NCI-H1436 (cell line): ENCODE measurements at regions not wholly inside any gene's neighbourhood (a gene's known extent, or its start where the extent isn't known, plus 50 kb on each side); places are given as distances from the start of the nearest gene placed in this dataset.

Experiments
- DNase-seq: peaks from one replicate; lab custom pipeline; 2025; lab: John Stamatoyannopoulos, UW

GRCh38 chr7:142359694-142360279 lies 101.9 kb upstream of the PRSS58 start:
- DNase-seq: no peak

GRCh38 chr7:142357953-142358520 lies 100.2 kb upstream of the PRSS58 start:
- no peak for DNase-seq

- no peak for DNase-seq
Measured at GRCh38 chr7:142356166-142356565, 98.3 kb upstream of the PRSS58 start.

- no peak for DNase-seq
Measured at GRCh38 chr7:142355328-142355727, 97.5 kb upstream of the PRSS58 start.

- DNase-seq: no peak
Measured at GRCh38 chr7:142353147-142354060, 95.5 kb upstream of the PRSS58 start.

- DNase-seq: no peak
Measured at GRCh38 chr7:142352543-142352942, 94.7 kb upstream of the PRSS58 start.

GRCh38 chr7:142351145-142351544 lies 93.3 kb upstream of the PRSS58 start:
- DNase-seq: no peak

- no peak for DNase-seq
Measured at GRCh38 chr7:142349670-142350405, 92.0 kb upstream of the PRSS58 start.

GRCh38 chr7:142348921-142349405 lies 91.1 kb upstream of the PRSS58 start:
- no peak for DNase-seq

- no peak for DNase-seq
Measured at GRCh38 chr7:142348100-142348499, 90.2 kb upstream of the PRSS58 start.

- DNase-seq: no peak
Measured at GRCh38 chr7:142347091-142347490, 89.2 kb upstream of the PRSS58 start.

- DNase-seq: no peak
Measured at GRCh38 chr7:142345811-142346210, 88.0 kb upstream of the PRSS58 start.

- DNase-seq: no peak
Measured at GRCh38 chr7:142338633-142339501, 81.0 kb upstream of the PRSS58 start.

GRCh38 chr7:142337054-142338001 lies 79.5 kb upstream of the PRSS58 start:
- DNase-seq: no peak

GRCh38 chr7:142334806-142335205 lies 76.9 kb upstream of the PRSS58 start:
- DNase-seq: no peak

- no peak for DNase-seq
Measured at GRCh38 chr7:142334236-142334635, 76.4 kb upstream of the PRSS58 start.

- DNase-seq: no peak
Measured at GRCh38 chr7:142332421-142332820, 74.6 kb upstream of the PRSS58 start.

GRCh38 chr7:142331941-142332340 lies 74.1 kb upstream of the PRSS58 start:
- no peak for DNase-seq

- no peak for DNase-seq
Measured at GRCh38 chr7:142329062-142329790, 71.4 kb upstream of the PRSS58 start.
